ENCODE measurements at regions not wholly inside any gene's neighbourhood (a gene's known extent, or its start where the extent isn't known, plus 50 kb on each side); places are given as distances from the start of the nearest gene placed in this dataset.

DNA sequence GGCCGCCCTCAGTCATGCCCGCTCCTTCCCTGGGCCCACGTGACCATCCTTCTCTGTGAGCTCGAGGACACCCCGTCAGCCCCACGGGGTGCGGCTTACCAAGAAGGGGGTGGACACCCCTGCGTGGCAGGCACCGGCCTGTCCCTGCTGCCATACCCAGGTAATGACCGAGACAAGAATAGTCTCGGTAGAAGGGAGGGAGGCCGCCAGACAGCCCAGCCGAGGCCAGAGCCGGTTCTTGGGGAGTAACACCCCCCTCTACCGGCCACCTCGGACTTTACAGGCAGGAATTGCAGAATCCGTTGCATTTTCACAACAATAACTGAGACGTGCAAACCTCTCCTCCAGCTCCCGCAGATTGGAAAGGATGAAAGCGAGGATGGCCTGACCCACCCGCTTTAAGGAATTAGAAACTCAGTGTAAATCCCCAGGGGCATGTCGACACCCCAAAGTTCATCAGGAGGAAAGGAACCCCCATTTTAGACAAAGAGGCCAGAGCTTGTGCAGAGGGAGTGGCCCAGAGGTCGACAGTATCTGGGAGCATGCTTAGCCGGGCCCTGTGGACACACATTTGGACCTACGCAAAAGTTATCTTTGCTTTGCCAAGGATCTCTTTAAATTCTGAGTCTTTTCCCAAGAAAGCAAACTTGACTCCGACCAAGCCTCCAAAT, 60.1 kb upstream of the GLI2 start:
- peak; percentile 58 for FAIRE-seq
- in situ Hi-C loops (cut with MboI) (loop anchor here (10.0 to 25.0 kb wide), 2 partner anchors 331 to 662 kb away; partner anchors contain the start of gene INHBB), intact Hi-C loops (cut with micrococcal nuclease) (loop anchor here (10.0 kb wide), 1 partner anchor 361 kb away; no protein-coding TSS in a partner anchor)
- POLR2A ChIA-PET = no interaction called here
- Histone ChIP-seq H3K79me2 (ENCODE audit: control insufficient read depth, insufficient read depth, low read length) (no peaks in the 10 kb centered on the region), H3K9ac (ENCODE audit: insufficient read depth in 1 of 2, low read depth in 2 of 2, low read length in 2 of 2) (no peak overlapping the region; a peak in 1 of 4 replicates), H3K9me3 (replicated peaks; ENCODE audit: control insufficient read depth, insufficient read depth, low read depth, low read length) (no peaks in the 10 kb centered on the region), H3K36me3 (ENCODE audit: control insufficient read depth, insufficient read depth, low read length) (no peaks in the 10 kb centered on the region), H3K4me2 (ENCODE audit: insufficient read depth, low read length) (no peak overlapping the region), H3K9me1 (ENCODE audit: control insufficient read depth, insufficient read depth, low read length) (no peaks in the 10 kb centered on the region), H2AFZ (ENCODE audit: low read depth, low read length) (no peak overlapping the region), H3K4me1 (replicated peaks in 1 of 2; ENCODE audit: control insufficient read depth in 2 of 2, insufficient read depth in 2 of 2, low read length in 2 of 2) (peaks cover 0 to 11% of the 10 kb centered on the region in 2 experiments; a peak in 2 of 5 replicates), H3K27me3 (ENCODE audit: control insufficient read depth in 2 of 2, insufficient read depth in 2 of 2, low read length in 2 of 2) (peaks cover 2 to 51% of the 10 kb centered on the region in 2 experiments; a peak in 4 of 5 replicates), H3K27ac (ENCODE audit: extremely low read depth, low read depth, low read length) (no peak overlapping the region), H3K4me3 (no peak overlapping the region), H4K20me1 (replicated peaks; ENCODE audit: control insufficient read depth, insufficient read depth, low read length) (peaks cover 9% of the 10 kb centered on the region)
- BruUV-seq (replicated peaks) = no TSS peak
- ATAC-seq = peak; percentile 85
- CTCF ChIA-PET (ENCODE audit: low intra/inter-chr PET ratio) = interaction anchor here (0.7 to 1.2 kb wide), 3 partner anchors 239 to 332 kb away, joined by 3 to 4 read pairs (median 3); no protein-coding TSS in a partner anchor
- DNase-seq (ENCODE audit: extremely low read depth in 1 of 4, low spot score in 3 of 4) = peak; percentile 55 to 79 (median 78)
- 5% methylated on average over 24 of the region's 26 CpGs for WGBS (ENCODE audit: insufficient coverage, low coverage, missing lambda C conversion rate)
- TF ChIP-seq, protein P1, sequence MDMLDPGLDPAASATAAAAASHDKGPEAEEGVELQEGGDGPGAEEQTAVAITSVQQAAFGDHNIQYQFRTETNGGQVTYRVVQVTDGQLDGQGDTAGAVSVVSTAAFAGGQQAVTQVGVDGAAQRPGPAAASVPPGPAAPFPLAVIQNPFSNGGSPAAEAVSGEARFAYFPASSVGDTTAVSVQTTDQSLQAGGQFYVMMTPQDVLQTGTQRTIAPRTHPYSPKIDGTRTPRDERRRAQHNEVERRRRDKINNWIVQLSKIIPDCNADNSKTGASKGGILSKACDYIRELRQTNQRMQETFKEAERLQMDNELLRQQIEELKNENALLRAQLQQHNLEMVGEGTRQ (CRISPR knock-in tag; IDR thresholded peaks at IDR 0.05) = peak; percentile 85
- TF ChIP-seq, protein P2, sequence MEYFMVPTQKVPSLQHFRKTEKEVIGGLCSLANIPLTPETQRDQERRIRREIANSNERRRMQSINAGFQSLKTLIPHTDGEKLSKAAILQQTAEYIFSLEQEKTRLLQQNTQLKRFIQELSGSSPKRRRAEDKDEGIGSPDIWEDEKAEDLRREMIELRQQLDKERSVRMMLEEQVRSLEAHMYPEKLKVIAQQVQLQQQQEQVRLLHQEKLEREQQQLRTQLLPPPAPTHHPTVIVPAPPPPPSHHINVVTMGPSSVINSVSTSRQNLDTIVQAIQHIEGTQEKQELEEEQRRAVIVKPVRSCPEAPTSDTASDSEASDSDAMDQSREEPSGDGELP (CRISPR knock-in tag; IDR thresholded peaks at IDR 0.05; ENCODE audit: borderline replicate concordance) = 0 out of 2 replicates have a peak, but pooled peaks have one; percentile 16
- TF ChIP-seq REST (IDR thresholded peaks at IDR 0.05; ENCODE audit: borderline replicate concordance) (peak; percentile 41; the same call in 1 of the 2 replicates), REST (CRISPR knock-in tag; IDR thresholded peaks at IDR 0.05; ENCODE audit: low read depth) (no peak), TSHZ1 (CRISPR knock-in tag; IDR thresholded peaks at IDR 0.05) (no peak)
